ENCODE measurements at regions not wholly inside any gene's neighbourhood (a gene's known extent, or its start where the extent isn't known, plus 50 kb on each side); places are given as distances from the start of the nearest gene placed in this dataset.
A peak's percentile ranks its signal among the peaks of the same experiment; 100 is the strongest.

- H3K27ac ChIP-seq = no peak overlapping the region
- TF ChIP-seq, protein P1, sequence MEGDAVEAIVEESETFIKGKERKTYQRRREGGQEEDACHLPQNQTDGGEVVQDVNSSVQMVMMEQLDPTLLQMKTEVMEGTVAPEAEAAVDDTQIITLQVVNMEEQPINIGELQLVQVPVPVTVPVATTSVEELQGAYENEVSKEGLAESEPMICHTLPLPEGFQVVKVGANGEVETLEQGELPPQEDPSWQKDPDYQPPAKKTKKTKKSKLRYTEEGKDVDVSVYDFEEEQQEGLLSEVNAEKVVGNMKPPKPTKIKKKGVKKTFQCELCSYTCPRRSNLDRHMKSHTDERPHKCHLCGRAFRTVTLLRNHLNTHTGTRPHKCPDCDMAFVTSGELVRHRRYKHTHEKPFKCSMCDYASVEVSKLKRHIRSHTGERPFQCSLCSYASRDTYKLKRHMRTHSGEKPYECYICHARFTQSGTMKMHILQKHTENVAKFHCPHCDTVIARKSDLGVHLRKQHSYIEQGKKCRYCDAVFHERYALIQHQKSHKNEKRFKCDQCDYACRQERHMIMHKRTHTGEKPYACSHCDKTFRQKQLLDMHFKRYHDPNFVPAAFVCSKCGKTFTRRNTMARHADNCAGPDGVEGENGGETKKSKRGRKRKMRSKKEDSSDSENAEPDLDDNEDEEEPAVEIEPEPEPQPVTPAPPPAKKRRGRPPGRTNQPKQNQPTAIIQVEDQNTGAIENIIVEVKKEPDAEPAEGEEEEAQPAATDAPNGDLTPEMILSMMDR (IDR thresholded peaks at IDR 0.05) = no peak
- no peak for TF ChIP-seq EP300 (IDR thresholded peaks at IDR 0.05)
- TF ChIP-seq POLR2A (IDR thresholded peaks at IDR 0.05) = no peak
- 93 to 97% (median 94%) methylated on average over 3 of the region's 3 CpGs for WGBS, 3 donors
Observed at GRCh38 chr12:59118356-59118755, 198.1 kb upstream of the LRIG3 start.

DNA sequence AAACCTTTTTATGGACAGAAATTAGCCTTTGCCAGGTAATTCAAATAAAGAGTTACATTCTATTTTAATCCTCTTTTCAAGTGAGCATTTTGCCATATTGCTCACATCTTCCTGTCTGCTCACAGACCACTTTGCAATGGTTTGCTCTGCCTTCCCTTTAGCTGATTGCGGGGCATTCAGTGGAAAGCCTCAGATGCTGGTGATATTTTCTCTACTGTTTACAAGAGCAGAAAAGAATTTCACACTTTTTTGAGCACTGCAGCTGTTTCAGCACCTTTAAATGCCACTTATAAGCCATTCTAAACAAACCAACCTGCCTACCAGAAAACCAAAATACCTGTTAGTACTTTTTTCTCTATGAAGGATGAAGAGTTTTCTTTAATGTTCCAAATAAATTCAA lies 195.7 kb upstream of the LRIG3 start:
- Histone ChIP-seq H3K4me1 (ENCODE audit: insufficient read depth) (peaks cover 1% of the 10 kb centered on the region), H3K27me3 (no peaks in the 10 kb centered on the region), H3K9me3 (no peaks in the 10 kb centered on the region), H3K36me3 (no peaks in the 10 kb centered on the region), H3K27ac (no peak overlapping the region), H3K4me3 (no peak overlapping the region)
- intact Hi-C loops (cut with DNase I) = loop anchor here in 1 of 4 donors (5.0 kb wide), 1 partner anchor 36 kb away; no protein-coding TSS in a partner anchor
- TF ChIP-seq EP300 (IDR thresholded peaks at IDR 0.05) (no peak), POLR2A (IDR thresholded peaks at IDR 0.05) (no peak)
- TF ChIP-seq, protein P1 (IDR thresholded peaks at IDR 0.05) = no peak
- WGBS, 3 donors = 95 to 98% (median 98%) methylated on average over 1 of the region's 1 CpG
- DNase-seq = no peak

More at GRCh38 chr12:59118356-59118755, 198.1 kb upstream of the LRIG3 start:
- Histone ChIP-seq H3K4me3 (no peak overlapping the region), H3K36me3 (no peaks in the 10 kb centered on the region), H3K4me1 (ENCODE audit: insufficient read depth) (peaks cover 3% of the 10 kb centered on the region), H3K27me3 (no peaks in the 10 kb centered on the region), H3K9me3 (no peaks in the 10 kb centered on the region)
- no peak for DNase-seq
- intact Hi-C loops (cut with DNase I) = loop anchor here in 1 of 4 donors (5.0 kb wide), 1 partner anchor 34 kb away; no protein-coding TSS in a partner anchor

- DNase-seq = no peak
- no peaks in the 10 kb centered on the region for H3K36me3 ChIP-seq
- H3K9me3 ChIP-seq = no peaks in the 10 kb centered on the region
- intact Hi-C loops (cut with DNase I) = loop anchor here in 1 of 4 donors (5.0 kb wide), 1 partner anchor 37 kb away; no protein-coding TSS in a partner anchor
- 88 to 94% (median 92%) methylated on average over 4 of the region's 4 CpGs for WGBS, 3 donors
- H3K4me3 ChIP-seq = no peak overlapping the region
- no peak for TF ChIP-seq EP300 (IDR thresholded peaks at IDR 0.05)
- TF ChIP-seq, protein P1 (IDR thresholded peaks at IDR 0.05) = no peak
- no peak for TF ChIP-seq POLR2A (IDR thresholded peaks at IDR 0.05)
- H3K27ac ChIP-seq = no peak overlapping the region
- no peaks in the 10 kb centered on the region for H3K27me3 ChIP-seq
- peaks cover 1% of the 10 kb centered on the region for H3K4me1 ChIP-seq (ENCODE audit: insufficient read depth)
Observed at GRCh38 chr12:59115526-59115925, 195.2 kb upstream of the LRIG3 start.

DNA sequence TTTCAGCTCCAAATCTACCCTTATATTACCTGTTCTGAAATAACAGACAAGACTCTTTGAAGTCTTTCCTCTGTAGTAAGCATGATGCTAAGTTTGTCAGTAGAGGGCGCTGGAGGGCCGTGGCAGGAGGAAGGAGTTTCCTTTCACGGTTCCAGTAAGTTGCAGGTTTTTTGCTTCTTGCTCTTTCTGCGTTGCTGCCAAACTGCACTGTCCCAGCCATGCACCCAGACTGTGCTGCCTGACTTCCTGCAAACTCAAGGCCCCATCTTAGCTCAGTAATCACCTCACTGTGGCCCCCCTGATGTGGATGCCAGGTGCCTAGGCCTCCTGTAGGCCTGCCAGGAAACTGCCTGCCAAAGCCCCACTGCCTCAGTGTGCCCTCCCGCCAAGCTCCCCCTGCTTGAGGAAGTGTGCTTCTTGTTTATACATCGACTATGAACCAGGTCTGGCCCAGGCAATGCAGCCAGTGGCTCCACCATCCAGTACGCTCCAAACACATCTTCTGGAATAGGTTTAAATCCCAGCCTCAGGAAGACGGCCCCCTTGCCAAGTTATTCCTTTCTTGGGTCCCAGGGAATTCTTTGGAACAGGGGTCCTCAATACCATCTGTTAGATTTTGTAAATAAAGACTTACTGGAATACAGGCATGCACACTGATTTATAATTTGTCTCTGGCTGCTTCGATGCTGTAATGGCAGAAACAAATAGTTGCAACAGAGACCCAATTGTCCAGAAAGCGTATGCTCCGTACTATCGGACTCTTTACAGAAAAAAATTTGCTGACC lies 193.7 kb upstream of the LRIG3 start:
- 53 to 57% (median 55%) methylated on average over 12 of the region's 12 CpGs for WGBS, 3 donors
- intact Hi-C loops (cut with DNase I) = loop anchor here in 2 of 4 donors (5.0 kb wide), 1 partner anchor 38 kb away; no protein-coding TSS in a partner anchor
- Histone ChIP-seq H3K4me3 (no peak overlapping the region), H3K36me3 (no peaks in the 10 kb centered on the region), H3K4me1 (ENCODE audit: insufficient read depth) (no peaks in the 10 kb centered on the region), H3K9me3 (no peaks in the 10 kb centered on the region), H3K27ac (no peak overlapping the region), H3K27me3 (no peaks in the 10 kb centered on the region)
- peak; percentile 60 to 85 (median 81) for DNase-seq
- TF ChIP-seq POLR2A (IDR thresholded peaks at IDR 0.05) = no peak
- TF ChIP-seq, protein P1 (IDR thresholded peaks at IDR 0.05) = peak; percentile 43 to 59 (median 59)

Data from ovary (tissue), 7 donors.